C4-2B (cell line): ENCODE measurements at regions not wholly inside any gene's neighbourhood (a gene's known extent, or its start where the extent isn't known, plus 50 kb on each side); places are given as distances from the start of the nearest gene placed in this dataset.

ENCODE experiments used
- H3K27ac ChIP-seq: fragments of 450-650 bp; 2 replicates; pipeline ENCODE4 v1.5.1; 2017
- CTCF ChIP-seq: fragments of 450-650 bp; conservative IDR thresholded peaks from 2 replicates; pipeline ENCODE4 v1.5.1; 2017; ENCODE audit warnings: mild to moderate bottlenecking
- ZFX ChIP-seq: fragments of 450-650 bp; IDR thresholded peaks from 2 replicates; pipeline ENCODE4 v1.6.1; 2017

- H3K27ac ChIP-seq: no peak overlapping the region
- TF ChIP-seq CTCF: no peak
- no peak for TF ChIP-seq ZFX
Observed at GRCh38 chr4:13142726-13143125, 341.4 kb downstream of the RAB28 start.

GRCh38 chr4:13142191-13142590 is 341.9 kb downstream of the RAB28 start:
- TF ChIP-seq CTCF (no peak), ZFX (no peak)

GRCh38 chr4:13137390-13137789 is 346.8 kb downstream of the RAB28 start:
- H3K27ac ChIP-seq: no peak overlapping the region
- TF ChIP-seq CTCF (no peak; the same call in 1 of the 2 replicates), ZFX (no peak)

More at GRCh38 chr4:13142191-13142590, 341.9 kb downstream of the RAB28 start:
- H3K27ac ChIP-seq: no peak overlapping the region

GRCh38 chr4:13133700-13134099 is 350.4 kb downstream of the RAB28 start:
- no peak overlapping the region for H3K27ac ChIP-seq
- TF ChIP-seq CTCF (no peak), ZFX (no peak)

- TF ChIP-seq ZFX (no peak), CTCF (no peak)
Observed at GRCh38 chr4:13130848-13131247, 353.3 kb downstream of the RAB28 start.

GRCh38 chr4:13129095-13129494 is 355.0 kb downstream of the RAB28 start:
- TF ChIP-seq CTCF (no peak), ZFX (no peak)
- H3K27ac ChIP-seq: no peak overlapping the region

More at GRCh38 chr4:13130848-13131247, 353.3 kb downstream of the RAB28 start:
- H3K27ac ChIP-seq: no peak overlapping the region

- TF ChIP-seq CTCF (no peak), ZFX (no peak)
- peak overlapping the region; percentile 17; the same call in 1 of the 2 replicates for H3K27ac ChIP-seq
Observed at GRCh38 chr4:13126976-13127910, 356.9 kb downstream of the RAB28 start.
